Tibial nerve (tissue), 3 donors: ENCODE measurements at regions not wholly inside any gene's neighbourhood (a gene's known extent, or its start where the extent isn't known, plus 50 kb on each side); places are given as distances from the start of the nearest gene placed in this dataset.

Source experiments
- CTCF ChIP-seq, 5 experiments: fragments of 200-600 bp in 3 of 5; fragments of 450-650 bp in 2 of 5; sonication (generic) in 3 of 5; IDR thresholded peaks; one replicate each; pipeline ENCODE4 v1.5.1; 2016 to 2019; ENCODE audit warnings: antibody characterized with exemption in 5 of 5, mild to moderate bottlenecking in 3 of 5, moderate library complexity in 2 of 5
- POLR2A ChIP-seq, 2 donors: fragments of 450-650 bp; IDR thresholded peaks; one replicate each; pipeline ENCODE4 v1.6.1; 2017; ENCODE audit warnings: antibody characterized with exemption in 2 of 2, mild to moderate bottlenecking in 2 of 2, moderate library complexity in 2 of 2

- TF ChIP-seq CTCF (IDR thresholded peaks at IDR 0.05) (no peak), POLR2A (IDR thresholded peaks at IDR 0.05) (no peak)
Measured at GRCh38 chr17:77006971-77007649, 133.7 kb upstream of the SEC14L1 start.
